BLaER1 treated with 17β-estradiol and CSF1 and Interleukin-3, amounts not matched to agents 10 nM and 100 nM (cell line): ENCODE measurements at regions not wholly inside any gene's neighbourhood (a gene's known extent, or its start where the extent isn't known, plus 50 kb on each side); places are given as distances from the start of the nearest gene placed in this dataset.

ENCODE experiments used
- H3K27ac ChIP-seq, 11 experiments: shearing (Covaris generic); formaldehyde crosslinking; 2 replicates each; pipeline ENCODE4 v1.8.1; 2022
- H3K27me3 ChIP-seq, 11 experiments: shearing (Covaris generic); formaldehyde crosslinking; 2 replicates each; pipeline ENCODE4 v1.8.1; 2022
- H3K36me3 ChIP-seq, 11 experiments: shearing (Covaris generic); formaldehyde crosslinking; 2 replicates each; pipeline ENCODE4 v1.8.1; 2022
- H3K4me1 ChIP-seq, 10 experiments: shearing (Covaris generic); formaldehyde crosslinking; 2 replicates each; pipeline ENCODE4 v1.8.1; 2022
- H3K4me2 ChIP-seq, 11 experiments: shearing (Covaris generic); formaldehyde crosslinking; 2 replicates each; pipeline ENCODE4 v1.8.1; 2022
- H3K4me3 ChIP-seq, 10 experiments: shearing (Covaris generic); formaldehyde crosslinking; 2 replicates each; pipeline ENCODE4 v1.8.1; 2022
- H3K9ac ChIP-seq, 11 experiments: shearing (Covaris generic); formaldehyde crosslinking; 2 replicates each; pipeline ENCODE4 v1.8.1; 2022
- H3K9me3 ChIP-seq, 11 experiments: shearing (Covaris generic); formaldehyde crosslinking; replicated peaks in 1 of 11; 2 replicates each; pipeline ENCODE4 v1.8.1; 2022
- H4K20me1 ChIP-seq, 11 experiments: shearing (Covaris generic); formaldehyde crosslinking; 2 replicates each; pipeline ENCODE4 v1.8.1; 2022
- Cebpa-rat ChIP-seq, 11 experiments: shearing (Covaris generic); IDR thresholded peaks; 2 replicates each; pipeline ENCODE4 v1.8.1; 2022

DNA sequence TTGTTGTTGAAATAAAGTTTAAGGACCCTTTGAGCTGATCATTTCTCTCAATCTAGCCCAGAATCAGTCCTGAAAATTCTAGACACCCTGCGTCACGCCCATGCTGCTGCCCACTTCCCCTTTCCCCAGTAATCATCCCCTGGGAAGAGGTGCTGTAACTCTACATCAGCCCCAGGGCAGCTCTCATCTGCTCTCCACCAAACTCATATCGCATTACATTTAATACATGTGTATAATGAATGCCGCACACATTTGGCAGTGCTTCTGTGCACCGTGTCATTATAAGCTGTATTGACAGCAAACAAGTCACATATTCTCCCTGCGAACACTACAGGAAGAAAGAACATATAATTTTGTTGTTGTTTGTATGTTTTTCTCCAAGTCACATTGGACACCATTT lies 539.7 kb upstream of the DAB1 start:
- H4K20me1 ChIP-seq: no peaks in the 10 kb centered on the region
- peaks cover 0 to 15% (median 10%) of the 10 kb centered on the region in 10 experiments; a peak in 13 of 20 replicates for H3K4me1 ChIP-seq
- no peaks in the 10 kb centered on the region for H3K9me3 ChIP-seq
- H3K4me3 ChIP-seq: no peak overlapping the region
- no peak overlapping the region for H3K9ac ChIP-seq
- no peaks in the 10 kb centered on the region for H3K27me3 ChIP-seq
- H3K4me2 ChIP-seq: peak overlapping the region in 6 of 11 experiments; percentile 9 to 41 (median 30); a peak in 11 of 22 replicates
- no peak for TF ChIP-seq Cebpa-rat (IDR thresholded peaks at IDR 0.05)
- no peak overlapping the region for H3K27ac ChIP-seq
- H3K36me3 ChIP-seq: no peaks in the 10 kb centered on the region

DNA sequence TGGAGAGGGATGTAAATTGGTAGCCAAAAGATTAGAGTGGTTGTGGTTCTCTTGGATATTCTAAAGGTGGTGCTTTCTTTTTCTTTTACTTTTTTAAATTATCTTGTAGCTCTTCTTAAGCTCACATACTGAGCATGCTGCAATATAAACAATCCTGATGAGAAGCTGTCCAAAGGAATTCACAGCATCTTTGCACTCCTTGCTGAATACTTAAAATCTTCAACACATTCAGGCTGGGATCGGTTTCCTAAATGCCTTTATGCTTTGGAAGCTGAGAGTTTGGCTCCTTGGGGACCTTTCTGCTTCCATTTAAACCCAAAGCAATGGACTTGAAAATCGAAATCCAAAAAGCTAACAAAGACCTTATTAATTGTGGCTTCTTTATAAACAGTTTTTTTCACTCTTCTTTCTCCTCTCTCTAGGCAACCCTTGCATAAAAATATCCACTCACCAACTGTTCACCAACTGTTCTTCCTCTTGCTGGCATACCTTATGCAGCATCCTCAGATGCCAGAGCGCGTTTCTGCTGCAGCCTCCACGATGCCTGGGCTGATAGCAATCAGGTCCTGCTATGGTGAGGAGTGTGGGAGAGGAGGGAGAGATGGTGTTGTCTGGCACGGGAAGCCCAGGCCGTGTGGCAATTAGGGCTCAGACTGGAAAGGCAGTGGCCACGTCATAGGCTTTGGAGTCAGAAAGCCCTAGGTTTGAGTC lies 535.8 kb upstream of the DAB1 start:
- no peak overlapping the region for H3K4me3 ChIP-seq
- no peaks in the 10 kb centered on the region for H3K9me3 ChIP-seq
- H3K4me2 ChIP-seq: no peak overlapping the region
- no peak overlapping the region for H3K27ac ChIP-seq
- no peak overlapping the region for H3K9ac ChIP-seq
- no peaks in the 10 kb centered on the region for H3K36me3 ChIP-seq
- TF ChIP-seq Cebpa-rat (IDR thresholded peaks at IDR 0.05): no peak
- H3K27me3 ChIP-seq: no peaks in the 10 kb centered on the region
- H4K20me1 ChIP-seq: no peaks in the 10 kb centered on the region
- H3K4me1 ChIP-seq: peaks cover 0 to 25% (median 10%) of the 10 kb centered on the region in 10 experiments; a peak in 13 of 20 replicates

DNA sequence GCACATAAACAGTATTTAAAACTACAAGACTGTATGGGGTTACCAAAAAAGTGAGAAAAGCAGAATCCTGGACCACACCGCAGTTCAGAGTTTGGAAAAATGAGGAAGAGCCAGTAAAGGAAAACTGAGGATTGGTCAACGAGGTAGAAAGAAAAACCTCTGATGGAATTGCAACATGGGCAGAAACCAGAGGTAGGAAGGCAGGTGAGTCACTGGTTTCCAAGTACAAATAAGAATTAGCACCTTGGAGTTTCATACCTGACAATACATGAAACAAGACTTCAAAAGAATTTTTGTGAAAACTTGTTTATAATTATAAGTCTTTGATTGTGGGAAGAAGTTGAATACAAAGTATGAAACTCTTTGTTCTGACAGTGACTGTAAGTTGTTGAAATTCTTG lies 533.7 kb upstream of the DAB1 start:
- no peak for TF ChIP-seq Cebpa-rat (IDR thresholded peaks at IDR 0.05)
- no peak overlapping the region for H3K27ac ChIP-seq
- H3K27me3 ChIP-seq: no peaks in the 10 kb centered on the region
- H4K20me1 ChIP-seq: no peaks in the 10 kb centered on the region
- H3K36me3 ChIP-seq: no peaks in the 10 kb centered on the region
- H3K4me3 ChIP-seq: no peak overlapping the region
- no peak overlapping the region for H3K4me2 ChIP-seq
- H3K4me1 ChIP-seq: 0 out of 20 replicates have a peak, but pooled peaks cover 0 to 10% (median 0%) of the 10 kb centered on the region in 10 experiments
- H3K9ac ChIP-seq: no peak overlapping the region
- peaks cover 0 to 6% (median 0%) of the 10 kb centered on the region in 11 experiments; a peak in 1 of 22 replicates for H3K9me3 ChIP-seq

DNA sequence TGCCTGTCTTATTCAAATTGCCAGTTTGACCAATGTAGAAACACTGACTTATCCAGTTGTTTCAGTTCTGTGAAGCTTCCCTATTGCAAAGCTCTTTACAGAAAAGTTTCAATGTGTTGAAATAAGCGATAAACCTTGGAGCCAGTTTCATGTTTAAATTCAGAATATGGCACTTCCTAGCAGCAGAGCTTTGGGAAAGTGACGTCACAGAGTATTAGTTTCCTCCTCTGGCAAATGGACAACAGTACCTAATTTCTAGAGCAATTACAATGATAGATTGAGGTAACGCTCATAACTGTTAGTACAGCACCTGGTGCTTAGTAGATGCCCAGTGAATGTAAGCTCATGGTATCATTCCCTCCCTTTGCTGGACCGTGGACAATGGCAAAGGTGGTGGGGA lies 527.5 kb upstream of the DAB1 start:
- H4K20me1 ChIP-seq: no peaks in the 10 kb centered on the region
- no peak for TF ChIP-seq Cebpa-rat (IDR thresholded peaks at IDR 0.05)
- H3K36me3 ChIP-seq: no peaks in the 10 kb centered on the region
- no peak overlapping the region for H3K9ac ChIP-seq
- H3K27me3 ChIP-seq: no peaks in the 10 kb centered on the region
- H3K4me1 ChIP-seq: 0 out of 20 replicates have a peak, but pooled peaks cover 0 to 10% (median 0%) of the 10 kb centered on the region in 10 experiments
- no peak overlapping the region for H3K4me2 ChIP-seq
- no peak overlapping the region for H3K4me3 ChIP-seq
- no peak overlapping the region for H3K27ac ChIP-seq
- peaks cover 0 to 6% (median 0%) of the 10 kb centered on the region in 11 experiments; a peak in 1 of 22 replicates for H3K9me3 ChIP-seq

DNA sequence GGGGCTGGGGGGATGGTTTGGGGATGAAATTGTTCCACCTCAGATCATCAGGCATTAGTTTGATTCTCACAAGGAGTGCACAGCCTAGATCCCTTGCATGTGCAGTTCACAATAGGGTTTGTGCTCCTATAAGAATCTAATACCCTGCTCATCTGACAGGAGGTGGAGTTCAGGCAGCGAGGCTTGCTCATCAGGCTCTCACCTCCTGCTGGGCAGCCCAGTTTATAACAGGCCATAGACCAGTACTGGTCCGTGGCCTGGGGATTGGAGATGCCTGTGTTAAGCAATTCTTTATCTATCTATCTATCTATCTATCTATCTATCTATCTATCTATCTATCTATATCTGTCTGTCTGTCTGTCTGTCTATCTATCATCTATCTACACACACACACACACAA lies 525.3 kb upstream of the DAB1 start:
- H4K20me1 ChIP-seq: no peaks in the 10 kb centered on the region
- H3K27ac ChIP-seq: no peak overlapping the region
- H3K27me3 ChIP-seq: no peaks in the 10 kb centered on the region
- H3K4me3 ChIP-seq: no peak overlapping the region
- no peaks in the 10 kb centered on the region for H3K36me3 ChIP-seq
- TF ChIP-seq Cebpa-rat (IDR thresholded peaks at IDR 0.05): no peak
- no peaks in the 10 kb centered on the region for H3K4me1 ChIP-seq
- peaks cover 0 to 10% (median 6%) of the 10 kb centered on the region in 11 experiments; a peak in 10 of 22 replicates for H3K9me3 ChIP-seq
- no peak overlapping the region for H3K4me2 ChIP-seq
- no peak overlapping the region for H3K9ac ChIP-seq

DNA sequence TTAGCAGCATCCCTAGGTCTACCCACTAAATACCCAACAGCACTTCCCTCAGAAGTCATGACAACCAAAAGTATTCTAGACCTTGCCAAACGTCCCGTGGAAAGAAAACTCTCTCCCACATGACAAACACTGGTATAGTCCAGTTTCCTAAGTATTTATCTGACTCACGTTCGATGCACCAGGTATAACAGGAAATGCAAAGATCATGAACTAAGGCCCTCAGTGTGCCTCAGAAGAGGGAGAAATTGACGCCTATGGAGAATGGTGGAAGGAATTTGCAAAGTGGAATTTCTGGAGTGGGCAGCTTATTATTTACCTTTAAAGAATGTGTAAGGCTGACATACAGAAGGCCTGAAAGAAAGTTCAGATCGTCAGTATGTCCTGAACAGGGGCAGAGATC lies 523.6 kb upstream of the DAB1 start:
- H3K27me3 ChIP-seq: no peaks in the 10 kb centered on the region
- peaks cover 12 to 26% (median 20%) of the 10 kb centered on the region in 11 experiments; a peak in 21 of 22 replicates for H3K9me3 ChIP-seq
- H3K36me3 ChIP-seq: no peaks in the 10 kb centered on the region
- H3K9ac ChIP-seq: no peak overlapping the region
- no peak for TF ChIP-seq Cebpa-rat (IDR thresholded peaks at IDR 0.05)
- no peaks in the 10 kb centered on the region for H4K20me1 ChIP-seq
- no peak overlapping the region for H3K4me2 ChIP-seq
- H3K4me1 ChIP-seq: peaks cover 0 to under 1% (median 0%) of the 10 kb centered on the region in 10 experiments; a peak in 1 of 20 replicates
- H3K4me3 ChIP-seq: no peak overlapping the region
- no peak overlapping the region for H3K27ac ChIP-seq

DNA sequence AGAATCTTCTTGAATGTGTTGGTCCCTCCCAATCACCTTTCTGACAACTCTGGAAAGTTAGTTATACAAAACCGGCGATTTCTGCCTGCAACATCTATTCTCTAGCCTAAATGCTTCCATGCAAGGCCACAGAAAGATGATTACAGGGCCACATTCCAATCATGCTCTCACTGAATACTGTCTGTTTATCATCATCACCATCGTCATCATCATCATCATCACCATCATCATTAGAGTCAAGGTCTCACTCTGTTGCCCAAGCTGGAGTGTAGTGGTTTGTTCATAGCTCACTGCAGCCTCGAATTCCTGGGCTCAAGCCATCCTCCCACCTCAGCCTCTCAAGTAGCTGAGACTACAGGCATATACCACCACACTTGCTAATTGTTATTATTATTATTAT lies 521.2 kb upstream of the DAB1 start:
- no peak overlapping the region for H3K4me2 ChIP-seq
- no peaks in the 10 kb centered on the region for H4K20me1 ChIP-seq
- peaks cover 0 to 6% (median 0%) of the 10 kb centered on the region in 10 experiments; a peak in 1 of 20 replicates for H3K4me1 ChIP-seq
- H3K36me3 ChIP-seq: no peaks in the 10 kb centered on the region
- TF ChIP-seq Cebpa-rat (IDR thresholded peaks at IDR 0.05): no peak
- no peak overlapping the region for H3K4me3 ChIP-seq
- H3K9me3 ChIP-seq: peaks cover 12 to 33% (median 24%) of the 10 kb centered on the region in 11 experiments; a peak in 21 of 22 replicates
- no peaks in the 10 kb centered on the region for H3K27me3 ChIP-seq
- no peak overlapping the region for H3K9ac ChIP-seq
- no peak overlapping the region for H3K27ac ChIP-seq

DNA sequence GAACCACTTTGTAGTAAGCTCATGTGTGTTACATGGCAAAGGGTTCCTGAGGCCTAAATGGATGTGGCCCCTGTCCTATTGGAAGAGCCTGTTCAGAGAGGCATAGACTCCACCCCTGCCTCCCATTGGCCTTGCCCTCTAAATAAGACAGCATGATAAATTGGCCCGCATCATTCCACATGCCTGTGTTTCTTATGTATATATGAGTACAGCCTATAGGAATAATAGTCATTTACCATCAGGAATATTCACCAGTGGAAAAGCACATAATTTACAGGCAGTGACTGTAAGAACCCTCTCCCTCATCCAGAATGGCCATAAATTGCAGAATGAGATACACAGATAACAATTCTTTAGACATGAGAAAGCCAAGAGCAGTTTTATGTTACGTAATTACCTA lies 519.5 kb upstream of the DAB1 start:
- H3K27ac ChIP-seq: no peak overlapping the region
- H4K20me1 ChIP-seq: no peaks in the 10 kb centered on the region
- no peak overlapping the region for H3K9ac ChIP-seq
- TF ChIP-seq Cebpa-rat (IDR thresholded peaks at IDR 0.05): no peak
- H3K4me3 ChIP-seq: no peak overlapping the region
- peaks cover 0 to 6% (median 0%) of the 10 kb centered on the region in 10 experiments; a peak in 1 of 20 replicates for H3K4me1 ChIP-seq
- H3K4me2 ChIP-seq: no peak overlapping the region
- peaks cover 17 to 45% (median 30%) of the 10 kb centered on the region in 11 experiments; a peak in 21 of 22 replicates for H3K9me3 ChIP-seq
- no peaks in the 10 kb centered on the region for H3K27me3 ChIP-seq
- no peaks in the 10 kb centered on the region for H3K36me3 ChIP-seq

DNA sequence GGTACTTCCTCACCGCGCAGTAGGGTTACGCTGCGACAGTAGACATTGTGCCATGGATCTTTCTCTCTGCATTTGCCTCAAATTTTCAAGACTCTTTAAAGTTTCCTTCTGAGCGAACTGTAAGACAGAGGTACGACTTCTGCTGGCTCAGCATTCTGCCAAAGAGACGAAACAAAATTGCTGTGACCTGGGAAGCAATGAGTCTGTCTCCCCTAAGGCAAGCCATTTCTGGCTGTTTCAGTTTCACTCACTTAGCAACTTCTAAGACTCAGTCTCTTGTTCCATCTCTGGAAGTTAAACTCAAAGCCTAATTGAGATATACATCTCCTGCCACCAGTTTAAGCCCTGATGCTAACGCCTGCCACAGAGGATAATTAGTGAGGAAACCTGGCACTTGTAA lies 510.9 kb upstream of the DAB1 start:
- Histone ChIP-seq H3K27me3 (no peaks in the 10 kb centered on the region), H4K20me1 (no peaks in the 10 kb centered on the region), H3K36me3 (no peaks in the 10 kb centered on the region), H3K9ac (no peak overlapping the region), H3K27ac (no peak overlapping the region), H3K9me3 (peaks cover 0 to 12% (median 5%) of the 10 kb centered on the region in 11 experiments; a peak in 10 of 22 replicates), H3K4me1 (0 out of 20 replicates have a peak, but pooled peaks cover 0 to 5% (median 0%) of the 10 kb centered on the region in 10 experiments), H3K4me3 (no peak overlapping the region), H3K4me2 (no peak overlapping the region)
- no peak for TF ChIP-seq Cebpa-rat (IDR thresholded peaks at IDR 0.05)
